ENCODE measurements at regions not wholly inside any gene's neighbourhood (a gene's known extent, or its start where the extent isn't known, plus 50 kb on each side); places are given as distances from the start of the nearest gene placed in this dataset.

DNA sequence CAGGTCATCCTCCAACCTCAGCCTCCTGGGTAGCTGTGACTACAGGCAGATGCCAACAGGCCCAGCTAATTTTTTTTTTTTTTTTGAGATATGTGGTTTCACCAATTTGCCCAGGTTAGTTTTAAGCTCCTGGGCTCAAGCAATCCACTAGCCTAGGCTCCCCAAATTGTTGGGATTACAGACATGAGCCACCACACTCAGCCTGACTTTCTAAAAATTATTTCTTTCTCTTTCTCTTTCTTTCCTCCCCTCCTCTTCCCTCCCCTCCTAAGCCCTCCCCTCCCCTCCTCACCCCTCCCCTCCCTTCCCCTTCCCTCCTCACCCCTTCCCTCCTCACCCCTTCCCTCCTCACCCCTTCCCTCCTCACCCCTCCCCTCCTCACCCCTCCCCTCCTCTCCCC, 127.3 kb downstream of the BTBD3 start:
- Histone ChIP-seq H3K4me2 (ENCODE audit: low read length) (no peak overlapping the region), H3K4me3 (ENCODE audit: low read length) (no peak overlapping the region), H3K9ac (ENCODE audit: low read length) (no peak overlapping the region), H3K9me3 (ENCODE audit: low read length) (no peaks in the 10 kb centered on the region), H4K20me1 (ENCODE audit: low read length) (no peaks in the 10 kb centered on the region), H3F3A (ENCODE audit: low read length, unreplicated experiment) (no peaks in the 10 kb centered on the region), H3K9me2 (replicated peaks; ENCODE audit: low read length) (no peaks in the 10 kb centered on the region), H3K36me3 (ENCODE audit: low read depth, low read length) (no peaks in the 10 kb centered on the region), H3K27me3 (ENCODE audit: low read length) (peaks cover 4% of the 10 kb centered on the region; the same call in 1 of the 2 replicates), H2AFZ (ENCODE audit: low read length) (no peak overlapping the region), H3K27ac (ENCODE audit: low read length) (no peak overlapping the region), H3K4me1 (ENCODE audit: insufficient read depth, low read length) (peaks cover 14% of the 10 kb centered on the region), H3K79me2 (ENCODE audit: low read length) (no peaks in the 10 kb centered on the region)
- no TSS peak for BruUV-seq (replicated peaks)
- ChIA-PET CTCF (interaction anchor here (0.6 to 0.7 kb wide), 2 partner anchors 255 to 866 kb away, joined by 7 to 8 read pairs; no protein-coding TSS in a partner anchor), POLR2A (ENCODE audit: unreplicated experiment) (no interaction called here)
- no peak for TF ChIP-seq EZH2 (IDR thresholded peaks at IDR 0.05; ENCODE audit: low read length, unreplicated experiment)
- TF ChIP-seq CTCF (conservative IDR thresholded peaks at IDR 0.05; ENCODE audit: low read depth, low read length), result no peak
- TF ChIP-seq EZH2phosphoT487 (IDR thresholded peaks at IDR 0.05; ENCODE audit: borderline replicate concordance, low read length), result no peak
- ATAC-seq, result no peak
- DNase-seq, result no peak
- intact Hi-C loops (cut with micrococcal nuclease), result no loop called here

DNA sequence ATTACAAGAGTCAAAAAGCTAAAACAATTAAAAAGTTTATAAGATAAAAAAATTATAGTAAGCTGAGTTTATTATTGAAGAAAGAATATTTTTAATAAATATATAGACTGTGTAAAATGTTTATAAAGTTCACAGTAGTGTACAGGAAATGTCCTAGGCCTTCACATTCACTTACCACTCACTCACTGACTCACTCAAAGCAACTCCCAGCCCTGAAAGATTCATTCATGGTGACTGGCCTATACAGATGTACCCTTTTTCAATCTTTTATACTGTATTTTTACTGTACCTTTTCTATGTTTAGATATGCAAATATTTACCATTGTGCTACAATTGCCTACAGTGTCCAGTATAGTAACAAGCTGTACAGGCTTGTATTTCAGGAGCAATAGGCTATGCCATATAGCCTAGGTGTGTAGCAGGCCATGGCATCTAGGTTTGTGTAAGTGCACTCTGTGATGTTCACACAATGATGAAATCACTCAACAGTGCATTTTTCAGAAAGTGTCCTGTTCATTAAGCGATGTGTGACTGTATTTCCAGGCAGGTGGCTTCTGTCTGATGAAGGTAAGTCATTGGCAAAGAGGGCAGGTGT, 130.2 kb downstream of the BTBD3 start:
- intact Hi-C loops (cut with micrococcal nuclease), result no loop called here
- Histone ChIP-seq H3K4me1 (ENCODE audit: insufficient read depth, low read length) (peaks cover 15% of the 10 kb centered on the region), H3K79me2 (ENCODE audit: low read length) (no peaks in the 10 kb centered on the region), H3K9me2 (replicated peaks; ENCODE audit: low read length) (no peaks in the 10 kb centered on the region), H3F3A (ENCODE audit: low read length, unreplicated experiment) (no peaks in the 10 kb centered on the region), H4K20me1 (ENCODE audit: low read length) (no peaks in the 10 kb centered on the region), H3K4me2 (ENCODE audit: low read length) (no peak overlapping the region), H3K4me3 (ENCODE audit: low read length) (no peak overlapping the region), H2AFZ (ENCODE audit: low read length) (no peak overlapping the region), H3K27ac (ENCODE audit: low read length) (no peak overlapping the region), H3K9ac (ENCODE audit: low read length) (no peak overlapping the region), H3K27me3 (ENCODE audit: low read length) (no peaks in the 10 kb centered on the region; the same call in 1 of the 2 replicates), H3K9me3 (ENCODE audit: low read length) (no peaks in the 10 kb centered on the region), H3K36me3 (ENCODE audit: low read depth, low read length) (no peaks in the 10 kb centered on the region)
- ChIA-PET POLR2A (ENCODE audit: unreplicated experiment) (no interaction called here), CTCF (no interaction called here)
- peak; percentile 45 for DNase-seq
- TF ChIP-seq EZH2phosphoT487 (IDR thresholded peaks at IDR 0.05; ENCODE audit: borderline replicate concordance, low read length) (no peak), EZH2 (IDR thresholded peaks at IDR 0.05; ENCODE audit: low read length, unreplicated experiment) (no peak), CTCF (conservative IDR thresholded peaks at IDR 0.05; ENCODE audit: low read depth, low read length) (no peak)
- no peak for ATAC-seq
- no TSS peak for BruUV-seq (replicated peaks)

- no peak overlapping the region for H3K4me2 ChIP-seq (ENCODE audit: low read length)
- H4K20me1 ChIP-seq (ENCODE audit: low read length), result no peaks in the 10 kb centered on the region
- no peaks in the 10 kb centered on the region for H3K79me2 ChIP-seq (ENCODE audit: low read length)
- no TSS peak for BruUV-seq (replicated peaks)
- peak; percentile 51 for DNase-seq
- no peak overlapping the region for H3K27ac ChIP-seq (ENCODE audit: low read length)
- ATAC-seq, result no peak
- no peaks in the 10 kb centered on the region; the same call in 1 of the 2 replicates for H3K27me3 ChIP-seq (ENCODE audit: low read length)
- ChIA-PET CTCF (no interaction called here), POLR2A (ENCODE audit: unreplicated experiment) (no interaction called here)
- H3K9me2 ChIP-seq (replicated peaks; ENCODE audit: low read length), result no peaks in the 10 kb centered on the region
- no peak overlapping the region for H2AFZ ChIP-seq (ENCODE audit: low read length)
- intact Hi-C loops (cut with micrococcal nuclease), result no loop called here
- H3K4me1 ChIP-seq (ENCODE audit: insufficient read depth, low read length), result peaks cover 24% of the 10 kb centered on the region
- no peaks in the 10 kb centered on the region for H3K36me3 ChIP-seq (ENCODE audit: low read depth, low read length)
- H3K4me3 ChIP-seq (ENCODE audit: low read length), result no peak overlapping the region
- TF ChIP-seq CTCF (conservative IDR thresholded peaks at IDR 0.05; ENCODE audit: low read depth, low read length) (no peak), EZH2 (IDR thresholded peaks at IDR 0.05; ENCODE audit: low read length, unreplicated experiment) (no peak), EZH2phosphoT487 (IDR thresholded peaks at IDR 0.05; ENCODE audit: borderline replicate concordance, low read length) (no peak)
- no peaks in the 10 kb centered on the region for H3F3A ChIP-seq (ENCODE audit: low read length, unreplicated experiment)
- H3K9me3 ChIP-seq (ENCODE audit: low read length), result no peaks in the 10 kb centered on the region
- H3K9ac ChIP-seq (ENCODE audit: low read length), result no peak overlapping the region
These were observed 131.4 kb downstream of the BTBD3 start for GRCh38 chr20:12049125-12049524.

All from PC-3 (cell line).